ENCODE measurements at regions not wholly inside any gene's neighbourhood (a gene's known extent, or its start where the extent isn't known, plus 50 kb on each side); places are given as distances from the start of the nearest gene placed in this dataset.

- TF ChIP-seq CTCF (IDR thresholded peaks at IDR 0.05; ENCODE audit: low read length) (no peak), EZH2 (IDR thresholded peaks at IDR 0.05; ENCODE audit: borderline replicate concordance, low read length) (no peak)
Observed at GRCh38 chr12:91327889-91328288, 145.3 kb upstream of the DCN start.
